GM12878 (cell line): ENCODE measurements at regions not wholly inside any gene's neighbourhood (a gene's known extent, or its start where the extent isn't known, plus 50 kb on each side); places are given as distances from the start of the nearest gene placed in this dataset.

Experiments used
- CREB1 ChIP-seq: IDR thresholded peaks from 2 replicates; pipeline ENCODE4 v1.6.1; 2012; ENCODE audit warnings: low read depth, mild to moderate bottlenecking, inconsistent platforms
- RCOR1 ChIP-seq: conservative IDR thresholded peaks from 2 replicates; pipeline ENCODE4 v1.6.1; 2012; ENCODE audit warnings: low read depth, low read length, improper control_type of control experiment

- TF ChIP-seq RCOR1 (no peak), CREB1 (no peak)
Observed at GRCh38 chr4:123869286-123870215, 473.0 kb downstream of the SPRY1 start.
